NB4 (cell line): ENCODE measurements at regions not wholly inside any gene's neighbourhood (a gene's known extent, or its start where the extent isn't known, plus 50 kb on each side); places are given as distances from the start of the nearest gene placed in this dataset.

ENCODE experiments used
- DNase-seq: peaks from one replicate; pipeline ENCODE4 v3.0.0; 2010; ENCODE audit warnings: low read depth
- H3K4me3 ChIP-seq: one replicate; pipeline ENCODE4 v1.5.1; 2011; ENCODE audit warnings: mild to moderate bottlenecking, low read depth, low read length, moderate library complexity
- MYC ChIP-seq: IDR thresholded peaks from 2 replicates; pipeline ENCODE4 v1.6.1; 2011; ENCODE audit warnings: low read depth, low read length
- POLR2A ChIP-seq: IDR thresholded peaks from 2 replicates; pipeline ENCODE4 v1.6.1; 2011; ENCODE audit warnings: mild to moderate bottlenecking; ENCODE audit not compliant: insufficient read length; ENCODE audit errors: extremely low read depth
- TF ChIP-seq, protein P1 (sequence below): IDR thresholded peaks from one replicate; pipeline ENCODE4 v1.5.1; 2012; ENCODE audit warnings: low read depth, low read length
- TF ChIP-seq, protein P2 (sequence below): IDR thresholded peaks from 2 replicates; pipeline ENCODE4 v1.6.1; 2011; ENCODE audit warnings: low read depth, low read length

DNA sequence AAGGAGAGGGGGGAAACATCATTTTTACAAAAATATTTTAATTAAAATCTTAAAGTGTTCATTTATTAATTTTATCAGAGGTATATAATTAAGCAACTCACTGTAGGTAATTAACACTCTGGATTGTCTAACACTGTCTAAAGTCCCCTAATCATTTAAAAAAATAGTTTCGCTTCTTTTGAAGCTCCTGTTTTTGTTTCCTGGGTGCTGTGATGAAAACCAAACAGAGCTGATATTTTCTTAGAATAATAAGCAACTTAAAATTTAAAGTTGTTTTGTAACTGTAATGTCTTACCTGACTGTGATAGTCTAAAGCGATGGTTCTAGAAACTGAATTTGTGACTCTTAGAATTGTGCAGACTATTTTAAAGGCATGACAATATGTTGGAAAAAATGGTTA, 961.0 kb downstream of the GATA3 start:
- no peak overlapping the region for H3K4me3 ChIP-seq
- DNase-seq = no peak
- TF ChIP-seq, protein P1, sequence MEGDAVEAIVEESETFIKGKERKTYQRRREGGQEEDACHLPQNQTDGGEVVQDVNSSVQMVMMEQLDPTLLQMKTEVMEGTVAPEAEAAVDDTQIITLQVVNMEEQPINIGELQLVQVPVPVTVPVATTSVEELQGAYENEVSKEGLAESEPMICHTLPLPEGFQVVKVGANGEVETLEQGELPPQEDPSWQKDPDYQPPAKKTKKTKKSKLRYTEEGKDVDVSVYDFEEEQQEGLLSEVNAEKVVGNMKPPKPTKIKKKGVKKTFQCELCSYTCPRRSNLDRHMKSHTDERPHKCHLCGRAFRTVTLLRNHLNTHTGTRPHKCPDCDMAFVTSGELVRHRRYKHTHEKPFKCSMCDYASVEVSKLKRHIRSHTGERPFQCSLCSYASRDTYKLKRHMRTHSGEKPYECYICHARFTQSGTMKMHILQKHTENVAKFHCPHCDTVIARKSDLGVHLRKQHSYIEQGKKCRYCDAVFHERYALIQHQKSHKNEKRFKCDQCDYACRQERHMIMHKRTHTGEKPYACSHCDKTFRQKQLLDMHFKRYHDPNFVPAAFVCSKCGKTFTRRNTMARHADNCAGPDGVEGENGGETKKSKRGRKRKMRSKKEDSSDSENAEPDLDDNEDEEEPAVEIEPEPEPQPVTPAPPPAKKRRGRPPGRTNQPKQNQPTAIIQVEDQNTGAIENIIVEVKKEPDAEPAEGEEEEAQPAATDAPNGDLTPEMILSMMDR = no peak
- TF ChIP-seq, protein P2, sequence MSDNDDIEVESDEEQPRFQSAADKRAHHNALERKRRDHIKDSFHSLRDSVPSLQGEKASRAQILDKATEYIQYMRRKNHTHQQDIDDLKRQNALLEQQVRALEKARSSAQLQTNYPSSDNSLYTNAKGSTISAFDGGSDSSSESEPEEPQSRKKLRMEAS = no peak
- TF ChIP-seq MYC (no peak), POLR2A (no peak)

DNA sequence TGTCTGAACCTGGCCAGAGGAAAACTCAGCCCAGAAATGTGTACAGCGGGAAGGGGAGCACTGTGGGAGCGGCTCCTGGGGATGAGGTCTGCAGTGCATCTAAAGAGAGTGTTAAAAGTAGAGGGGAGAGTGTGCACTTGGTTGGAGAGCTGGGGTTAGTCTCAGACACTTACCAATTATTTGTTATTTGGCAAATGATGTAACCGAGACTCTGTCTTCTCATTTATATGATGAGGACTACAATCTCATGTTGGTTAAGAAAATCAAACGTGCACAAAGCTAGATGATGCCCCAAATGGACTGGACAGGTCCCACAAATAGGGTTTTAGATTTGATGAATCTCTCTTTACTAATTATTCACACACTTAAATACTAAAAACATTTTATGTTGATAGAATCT, 962.4 kb downstream of the GATA3 start:
- no peak overlapping the region for H3K4me3 ChIP-seq
- DNase-seq = no peak
- TF ChIP-seq, protein P1 = no peak
- TF ChIP-seq POLR2A (no peak), MYC (no peak)

DNA sequence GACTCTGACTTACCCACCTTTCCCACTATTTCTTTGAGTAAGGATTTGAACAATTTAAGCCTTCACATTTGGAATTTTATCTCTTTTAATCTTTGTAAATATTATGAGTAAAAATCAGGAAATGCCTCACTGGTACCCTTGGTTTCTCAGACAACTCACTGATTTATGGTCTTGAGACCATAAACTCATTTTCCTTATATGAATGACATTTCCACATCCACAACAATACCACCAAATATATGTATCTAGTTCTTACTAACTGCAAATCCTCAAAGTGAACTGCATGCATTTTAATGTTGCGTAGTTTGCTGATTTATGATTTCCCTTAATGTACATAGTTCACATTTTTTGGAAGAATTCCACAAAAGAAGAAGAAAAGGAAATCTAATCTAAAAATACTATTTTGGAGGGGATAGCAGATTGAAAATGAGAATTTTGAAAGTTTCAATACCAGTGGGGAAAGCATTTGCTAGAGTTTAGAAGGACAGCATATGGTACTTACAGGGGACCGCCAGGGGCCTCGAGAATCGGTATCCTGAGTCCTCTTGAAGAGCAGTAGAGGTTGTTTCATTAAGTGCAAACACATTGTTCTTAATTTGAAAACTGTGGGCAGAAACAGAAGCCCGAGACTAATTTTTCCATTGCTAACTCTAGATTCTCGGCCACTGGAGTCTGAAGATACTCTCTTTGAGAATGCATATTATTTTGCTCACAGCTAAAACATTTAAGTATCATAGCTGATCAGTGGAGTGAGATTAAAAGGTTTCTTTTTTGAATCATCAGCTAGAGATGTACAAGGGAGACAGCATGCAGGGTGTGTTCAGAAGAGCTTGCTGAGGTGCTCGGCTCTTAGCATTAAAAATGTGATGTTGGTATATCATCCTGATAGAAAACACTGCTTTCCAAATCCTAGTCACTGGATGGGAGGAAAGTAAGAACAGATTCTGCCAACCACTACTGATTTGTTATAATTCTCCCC, 964.0 kb downstream of the GATA3 start:
- DNase-seq = no peak
- no peak overlapping the region for H3K4me3 ChIP-seq
- TF ChIP-seq POLR2A = no peak
- TF ChIP-seq, protein P2 = no peak
- TF ChIP-seq, protein P1 = no peak
- TF ChIP-seq MYC = no peak

DNA sequence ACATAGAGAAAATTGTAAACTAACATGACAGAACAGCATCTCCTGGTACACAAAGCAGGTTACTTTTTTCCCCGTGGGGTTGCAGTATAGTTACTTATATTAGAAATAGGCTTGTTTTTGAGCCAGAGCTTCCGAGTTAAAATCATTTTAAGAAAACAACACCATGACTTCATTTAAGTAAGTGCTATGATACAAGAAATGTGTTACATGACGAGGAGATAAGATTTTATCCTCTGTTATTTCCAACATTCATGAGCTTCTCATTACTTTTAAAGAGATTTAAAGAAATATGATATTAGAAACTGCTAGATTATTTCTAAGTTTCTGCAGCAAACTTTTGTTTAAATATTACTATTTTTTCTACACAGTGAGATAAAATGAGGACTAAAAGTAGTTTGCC, 968.7 kb downstream of the GATA3 start:
- DNase-seq = no peak
- H3K4me3 ChIP-seq = no peak overlapping the region
- TF ChIP-seq, protein P2 = no peak
- TF ChIP-seq POLR2A (no peak), MYC (no peak)
- TF ChIP-seq, protein P1 = no peak

DNA sequence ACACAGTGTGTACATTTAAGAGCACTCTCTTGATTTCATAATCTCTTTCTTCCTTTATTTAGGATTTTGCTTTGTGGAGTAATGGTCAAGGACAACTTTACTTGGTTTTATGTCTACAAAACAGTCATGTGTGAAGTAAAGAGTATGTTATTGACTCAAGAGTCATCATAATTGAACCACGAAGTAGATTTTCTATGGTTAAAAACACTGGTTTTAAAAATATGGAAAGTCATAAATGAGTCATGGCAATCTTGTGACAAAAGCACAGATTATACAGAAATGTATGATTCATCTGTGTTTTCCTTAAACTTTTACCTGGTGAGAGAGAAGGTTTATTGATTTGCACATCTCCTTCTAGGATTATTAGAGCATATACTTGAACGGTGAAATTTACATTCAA, 969.7 kb downstream of the GATA3 start:
- DNase-seq = no peak
- TF ChIP-seq MYC (no peak), POLR2A (no peak)
- TF ChIP-seq, protein P2 = no peak
- TF ChIP-seq, protein P1 = no peak
- H3K4me3 ChIP-seq = no peak overlapping the region
